GM21526 (cell line): ENCODE measurements at regions not wholly inside any gene's neighbourhood (a gene's known extent, or its start where the extent isn't known, plus 50 kb on each side); places are given as distances from the start of the nearest gene placed in this dataset.

Experiments
- ATAC-seq: cut with Tn5 transposase; IDR thresholded peaks from one replicate; pipeline ENCODE4 v1.9.1; 2021; ENCODE audit warnings: moderate library complexity; ENCODE audit not compliant: unreplicated experiment, low FRiP score

- no peak for ATAC-seq
Measured at GRCh38 chr10:3551761-3552160, 233.2 kb downstream of the KLF6 start.

DNA sequence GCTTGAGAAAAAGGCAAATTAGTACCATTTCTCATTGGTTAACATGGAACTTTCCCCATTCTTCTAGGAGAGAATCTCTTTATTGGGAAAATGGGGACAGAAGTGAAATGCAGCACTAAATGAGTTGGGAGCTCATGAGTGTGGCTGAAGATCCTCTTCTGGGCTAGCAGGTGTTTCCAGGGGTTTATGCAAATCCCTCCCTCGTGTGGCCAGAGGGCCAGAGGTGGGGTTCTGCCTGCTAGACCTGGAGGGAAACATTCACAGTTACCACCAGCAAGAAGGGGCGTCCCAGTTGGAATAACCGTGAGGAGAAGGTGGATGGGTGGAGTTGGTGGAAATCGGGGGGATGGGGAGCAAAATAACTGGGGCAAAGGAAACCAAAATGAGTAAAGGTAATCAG lies 235.9 kb downstream of the KLF6 start:
- ATAC-seq, result no peak

DNA sequence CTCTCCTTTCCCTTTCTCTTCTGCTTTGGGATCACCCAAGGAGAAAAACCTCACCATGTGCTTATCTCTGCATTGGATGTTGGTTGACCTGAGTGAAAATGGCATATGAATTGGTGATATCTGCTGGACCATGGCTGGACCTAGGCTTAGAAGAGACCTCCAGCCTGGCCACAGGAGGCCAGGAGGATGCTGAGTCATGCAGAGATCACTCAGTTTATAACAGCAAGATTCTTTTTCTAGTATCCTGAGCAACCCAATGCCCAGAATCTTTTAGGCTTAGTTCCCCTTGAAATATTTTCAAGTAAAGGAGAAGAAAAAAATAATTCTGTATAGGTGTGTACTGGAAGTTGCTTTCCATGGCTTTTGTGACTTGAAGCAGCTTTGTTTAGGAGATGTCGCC lies 236.3 kb downstream of the KLF6 start:
- ATAC-seq, result no peak

DNA sequence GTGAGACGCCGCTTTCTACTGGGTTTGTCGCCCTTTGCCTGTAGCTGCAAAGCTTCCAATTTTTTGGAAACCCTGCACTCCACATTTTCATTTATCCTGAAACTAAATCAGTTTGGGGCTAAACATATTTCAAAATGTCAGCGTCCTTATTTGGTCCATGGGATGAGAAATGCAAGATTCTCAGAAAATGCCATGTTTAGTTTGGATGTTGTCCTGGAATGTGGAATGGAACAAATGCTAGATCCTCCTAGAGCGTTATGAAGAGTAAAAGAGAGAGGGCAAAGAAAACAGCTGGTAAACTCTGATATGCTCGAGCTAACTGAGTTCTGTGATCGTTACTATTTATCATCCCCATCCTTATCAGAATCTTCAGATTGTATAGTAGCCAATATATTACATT lies 236.9 kb downstream of the KLF6 start:
- no peak for ATAC-seq

DNA sequence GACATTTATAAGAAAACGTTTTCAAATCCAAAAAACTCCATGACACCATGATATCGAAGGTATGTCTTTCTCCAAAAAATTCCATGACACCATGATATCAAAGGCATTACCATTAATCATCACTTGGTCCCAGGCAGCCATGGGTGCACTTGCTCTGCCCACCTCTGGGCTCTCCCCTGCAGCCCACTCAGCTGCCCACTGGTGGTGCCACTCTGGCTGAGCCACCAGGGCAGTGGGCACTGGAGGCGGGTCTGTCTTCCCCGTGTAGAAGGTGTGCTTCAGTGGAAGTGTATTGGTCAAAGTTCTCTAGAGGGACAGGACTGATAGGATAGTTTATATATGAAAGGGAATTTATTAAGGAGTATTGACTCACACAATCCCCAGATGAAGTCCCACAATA lies 240.4 kb downstream of the KLF6 start:
- no peak for ATAC-seq

DNA sequence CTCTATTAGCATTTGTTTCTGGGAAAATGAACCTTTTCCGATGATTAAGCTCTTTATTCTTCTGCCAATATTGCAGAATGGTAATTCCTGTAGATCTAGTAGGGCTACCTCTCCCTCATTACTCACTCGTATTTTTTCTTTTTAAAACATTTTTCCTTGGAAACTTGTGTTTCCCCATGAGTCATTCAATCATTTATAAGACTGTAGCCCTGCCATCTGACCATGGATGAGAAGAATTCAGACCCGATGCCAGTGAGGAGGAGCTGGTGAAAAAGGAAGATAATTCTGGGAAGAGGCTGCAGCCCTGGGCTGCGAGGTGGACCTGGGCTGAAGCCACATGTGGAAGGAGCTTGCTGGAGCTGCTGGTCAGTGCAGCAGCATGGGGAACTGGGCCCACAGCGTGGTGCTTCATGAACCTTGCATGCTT lies 242.8 kb downstream of the KLF6 start:
- ATAC-seq, result no peak

GRCh38 chr10:3539696-3540383 lies 245.2 kb downstream of the KLF6 start:
- no peak for ATAC-seq

DNA sequence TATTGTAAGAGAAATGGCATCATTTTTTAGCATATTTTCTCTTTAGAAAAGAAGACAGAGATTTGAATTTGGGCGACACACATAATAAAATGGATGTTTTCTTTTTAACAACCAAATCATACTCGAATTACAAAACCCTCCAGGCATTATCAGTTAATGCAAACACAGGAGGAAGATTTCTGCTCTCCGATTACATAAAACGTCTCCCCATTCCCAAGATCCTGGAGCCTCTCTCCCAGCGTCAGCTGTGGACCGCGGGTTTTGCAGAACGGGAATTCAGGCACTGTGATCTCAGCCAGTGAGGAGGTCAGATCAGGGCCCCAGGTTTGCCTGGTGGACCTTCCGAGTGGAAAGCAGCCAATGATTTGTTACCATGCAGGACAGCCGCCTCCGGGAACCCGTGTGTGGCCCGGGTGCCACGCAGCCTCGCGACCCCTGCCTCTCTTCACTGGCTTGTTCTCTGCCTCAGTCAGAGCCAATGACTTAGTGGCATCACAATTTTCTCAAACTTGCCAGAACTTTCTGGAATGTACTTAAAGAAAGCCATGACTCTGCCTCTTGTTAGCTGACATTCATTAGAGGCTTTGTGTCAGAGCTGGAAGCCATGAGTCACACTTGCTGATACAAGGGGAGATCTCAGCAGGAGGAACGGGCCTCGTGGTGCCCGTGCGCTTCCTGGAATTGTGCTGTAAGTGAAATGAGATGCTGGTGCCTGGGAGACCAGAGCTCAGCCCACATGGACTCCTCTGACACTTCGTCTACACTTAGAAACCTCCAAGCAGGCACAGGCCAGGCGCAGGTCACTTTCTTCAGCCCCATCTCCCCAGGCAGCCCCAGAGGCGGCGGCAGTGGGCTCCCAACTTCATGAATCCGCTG lies 246.1 kb downstream of the KLF6 start:
- no peak for ATAC-seq

GRCh38 chr10:3538291-3538655 lies 246.7 kb downstream of the KLF6 start:
- ATAC-seq, result no peak

DNA sequence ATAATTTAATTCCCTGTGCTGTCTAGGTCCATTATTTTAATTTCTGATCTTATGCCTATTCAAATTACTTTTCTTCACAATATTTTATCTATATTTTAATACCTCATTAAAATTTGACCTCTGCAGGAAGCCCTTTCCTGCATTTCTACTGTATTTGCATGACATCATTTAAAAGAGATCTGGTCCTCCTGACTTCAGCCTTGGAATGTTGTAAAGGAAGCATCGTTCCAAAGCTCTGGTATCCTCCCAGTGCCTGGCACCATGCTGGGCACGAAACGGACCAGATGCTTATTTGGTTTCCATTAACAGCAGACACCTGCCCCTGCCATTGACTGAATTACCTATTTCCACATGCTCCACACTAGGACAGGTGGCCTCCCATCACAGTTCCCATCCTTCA lies 247.5 kb downstream of the KLF6 start:
- ATAC-seq, result no peak

DNA sequence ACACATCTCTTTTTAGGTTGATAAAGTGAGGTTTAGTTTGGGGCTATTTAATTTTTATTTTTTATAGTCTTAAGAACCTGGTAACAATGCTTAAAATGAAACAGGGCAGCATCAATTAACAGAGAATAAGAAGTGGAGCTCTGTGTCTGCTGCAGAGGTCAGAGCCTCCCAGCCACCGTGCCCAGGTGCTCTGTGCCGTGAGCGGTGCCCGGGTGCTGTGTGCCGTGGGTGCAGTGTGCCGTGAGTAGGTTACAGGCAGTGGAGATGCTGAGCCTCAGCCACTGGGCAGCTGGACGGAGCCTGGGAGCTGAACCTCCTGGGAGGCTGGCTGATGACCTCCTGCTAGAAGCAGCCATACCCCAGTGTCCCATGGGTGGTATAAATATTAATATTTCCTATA lies 250.0 kb downstream of the KLF6 start:
- no peak for ATAC-seq

GRCh38 chr10:3534433-3534832 lies 250.6 kb downstream of the KLF6 start:
- ATAC-seq, result no peak

GRCh38 chr10:3533296-3533695 lies 251.7 kb downstream of the KLF6 start:
- no peak for ATAC-seq

DNA sequence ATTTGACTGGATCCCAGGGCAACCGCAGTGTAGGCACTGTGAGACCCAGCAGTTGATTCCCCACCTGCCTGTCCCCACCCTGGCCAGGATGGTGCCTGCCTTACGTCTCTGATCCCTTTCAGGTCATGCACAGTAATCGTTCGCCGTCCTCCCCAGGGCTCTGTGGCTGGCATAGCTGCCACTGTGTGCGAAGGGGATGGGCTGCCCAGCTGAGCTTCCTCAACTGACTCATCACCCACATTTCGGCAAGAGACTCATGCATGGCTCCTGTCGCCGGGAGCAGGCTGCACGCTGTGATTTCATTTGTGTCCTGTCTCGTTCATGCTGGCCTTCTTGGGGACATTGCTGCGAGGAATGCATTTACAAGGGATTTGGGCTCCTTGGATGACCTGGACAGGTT lies 252.4 kb downstream of the KLF6 start:
- no peak for ATAC-seq

DNA sequence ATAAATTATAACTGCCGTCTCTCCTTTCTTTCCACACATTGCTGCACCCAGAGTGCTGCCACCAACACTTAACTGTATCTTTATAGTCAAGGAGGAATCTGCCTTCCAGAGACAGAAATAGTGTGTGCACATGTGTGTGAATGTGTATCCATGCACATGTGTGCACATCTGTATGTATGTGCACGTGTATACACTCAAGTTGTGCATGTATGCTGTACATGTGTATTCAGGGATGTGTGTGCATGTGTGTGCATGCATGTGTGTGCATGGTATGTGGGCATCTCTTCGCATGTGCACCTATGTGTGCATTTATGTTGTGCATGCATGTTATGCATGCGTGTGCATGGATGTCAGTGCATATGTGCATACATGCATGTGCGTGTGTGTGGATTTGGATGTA lies 253.3 kb downstream of the KLF6 start:
- no peak for ATAC-seq

DNA sequence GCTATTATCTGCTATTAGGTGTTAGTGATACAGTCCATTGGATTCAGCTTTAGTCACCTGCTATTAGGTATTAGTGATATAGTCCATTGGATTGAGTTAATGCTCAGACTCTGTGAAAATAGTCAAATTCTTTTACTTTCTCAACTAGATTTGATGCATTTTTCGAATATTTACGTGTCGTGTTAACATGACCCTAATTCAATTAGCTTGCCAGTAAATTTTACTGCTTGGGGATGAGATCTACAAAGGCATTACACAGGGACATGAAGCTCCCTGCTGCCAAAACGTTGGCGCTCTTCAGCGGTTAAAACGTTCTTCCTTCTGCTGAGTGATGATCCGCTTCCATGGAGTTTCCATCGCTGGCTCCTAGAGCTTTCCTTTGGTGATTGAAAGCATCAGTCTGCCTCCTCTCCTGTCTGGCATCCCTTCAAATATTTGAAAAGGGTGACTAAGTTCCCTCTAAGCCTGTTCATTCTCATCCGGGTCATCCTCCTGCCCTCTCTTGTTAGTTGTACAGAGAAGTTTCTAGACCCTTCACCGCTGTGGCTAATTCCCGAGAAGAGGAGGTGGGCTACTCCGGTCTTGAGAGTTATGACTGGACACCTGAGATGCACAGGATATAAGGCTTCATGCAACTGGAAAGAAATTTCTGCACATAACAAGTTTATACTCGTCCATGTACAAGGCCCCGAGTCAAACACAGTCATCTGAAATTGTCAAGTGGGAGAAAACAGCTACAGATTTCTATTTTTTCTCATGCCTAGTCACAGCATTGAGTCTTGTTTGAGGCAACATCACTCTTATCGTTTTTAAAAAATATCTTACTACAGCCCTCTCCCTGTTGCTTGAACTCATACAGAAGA lies 254.0 kb downstream of the KLF6 start:
- no peak for ATAC-seq

DNA sequence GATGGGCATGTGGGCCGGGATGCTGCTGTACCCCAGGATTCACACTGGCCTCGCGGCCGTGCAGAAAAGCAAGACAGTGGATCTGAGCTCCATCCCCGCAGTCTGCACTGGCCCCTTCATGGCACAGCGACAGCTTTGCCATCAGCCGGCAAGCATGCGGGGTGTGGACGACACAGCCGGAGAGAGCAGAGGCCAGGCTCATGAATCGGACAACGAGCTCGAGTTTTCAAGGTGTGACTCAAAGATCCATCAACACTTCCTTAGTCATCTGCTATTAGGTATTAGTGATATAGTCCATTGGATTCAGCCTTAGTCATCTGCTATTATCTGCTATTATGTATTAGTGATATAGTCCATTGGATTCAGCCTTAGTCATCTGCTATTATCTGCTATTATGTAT lies 254.7 kb downstream of the KLF6 start:
- ATAC-seq, result no peak

DNA sequence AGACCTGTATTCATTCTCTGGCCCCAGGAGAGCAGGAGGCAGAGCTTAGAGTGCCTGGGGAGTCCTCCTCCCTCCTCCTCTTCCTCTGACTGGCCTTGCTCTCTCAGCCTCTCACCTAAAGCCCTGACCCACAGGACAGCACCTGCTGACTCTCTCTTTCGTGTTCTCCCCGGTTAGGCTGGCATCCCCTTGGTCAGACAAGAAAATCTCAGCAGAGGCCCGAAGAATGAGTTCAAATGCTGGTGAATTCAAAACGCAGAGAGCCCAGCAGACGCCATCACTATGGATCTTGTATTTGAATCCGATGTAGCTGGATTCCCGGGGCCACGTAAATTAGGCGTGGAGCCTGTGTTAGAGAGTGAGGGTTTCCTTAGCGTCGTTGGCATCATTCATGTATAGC lies 255.3 kb downstream of the KLF6 start:
- ATAC-seq, result no peak

DNA sequence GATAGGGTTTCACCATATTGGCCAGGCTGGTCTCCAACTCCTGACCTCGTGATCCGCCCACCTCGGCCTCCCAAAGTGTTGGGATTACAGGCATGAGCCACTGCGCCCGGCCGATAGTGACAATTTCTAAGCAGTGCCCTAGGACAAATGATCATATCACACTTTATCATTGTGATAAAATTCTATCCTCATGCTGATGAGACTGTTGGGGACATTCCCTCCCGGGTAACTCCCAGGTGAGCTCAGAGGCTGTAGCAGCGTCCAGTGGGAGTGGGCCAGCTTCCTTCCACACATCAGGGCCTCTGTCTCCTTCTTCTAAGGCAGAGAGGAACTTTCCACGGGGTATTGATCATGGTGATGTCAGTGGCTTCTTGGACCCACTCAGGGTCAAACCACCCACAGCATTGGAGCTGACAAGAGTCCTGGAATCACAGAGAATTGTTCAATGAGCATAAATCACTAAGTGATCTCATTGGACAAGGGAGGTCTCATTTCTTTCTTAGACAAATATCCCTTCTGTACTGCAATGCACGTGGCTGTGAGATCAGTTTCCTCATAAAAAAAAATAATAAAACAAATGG lies 256.1 kb downstream of the KLF6 start:
- no peak for ATAC-seq

GRCh38 chr10:3528271-3528670 lies 256.7 kb downstream of the KLF6 start:
- no peak for ATAC-seq

- no peak for ATAC-seq
Measured at GRCh38 chr10:3527869-3528268, 257.1 kb downstream of the KLF6 start.
